NT2/D1 (cell line): ENCODE measurements at regions not wholly inside any gene's neighbourhood (a gene's known extent, or its start where the extent isn't known, plus 50 kb on each side); places are given as distances from the start of the nearest gene placed in this dataset.
A peak's percentile ranks its signal among the peaks of the same experiment; 100 is the strongest.

Experiments
- DNase-seq: peaks from one replicate; pipeline ENCODE4 v3.0.0-alpha.2; 2011; ENCODE audit warnings: low read depth, low spot score
- H3K27me3 ChIP-seq: 2 replicates; pipeline ENCODE4 v1.6.0; 2011; ENCODE audit warnings: mild to moderate bottlenecking; ENCODE audit not compliant: insufficient read length, insufficient read depth
- H3K36me3 ChIP-seq: 2 replicates; pipeline ENCODE4 v1.6.1; 2011; ENCODE audit warnings: mild to moderate bottlenecking, low read length, mixed read lengths; ENCODE audit not compliant: insufficient read depth, insufficient read length
- H3K4me1 ChIP-seq: 2 replicates; pipeline ENCODE4 v1.5.1; 2011; ENCODE audit not compliant: insufficient read depth, insufficient read length
- H3K4me3 ChIP-seq: 2 replicates; pipeline ENCODE4 v1.5.1; 2011; ENCODE audit warnings: low read depth; ENCODE audit not compliant: insufficient read length
- H3K9ac ChIP-seq: 2 replicates; pipeline ENCODE4 v1.6.0; 2011; ENCODE audit warnings: low read depth; ENCODE audit not compliant: insufficient read length
- H3K9me3 ChIP-seq: 2 replicates; pipeline ENCODE4 v1.5.1; 2011; ENCODE audit warnings: mild to moderate bottlenecking, low read length; ENCODE audit not compliant: insufficient read depth
- SUZ12 ChIP-seq: IDR thresholded peaks from 2 replicates; pipeline ENCODE4 v1.6.1; 2011; ENCODE audit not compliant: insufficient read length, insufficient read depth; ENCODE audit errors: extremely low read depth
- YY1 ChIP-seq: IDR thresholded peaks from 2 replicates; pipeline ENCODE4 v1.6.1; 2011; ENCODE audit not compliant: insufficient read length, insufficient read depth
- ZNF274 ChIP-seq: IDR thresholded peaks from 2 replicates; pipeline ENCODE4 v1.6.1; 2011; ENCODE audit warnings: mild to moderate bottlenecking, low read depth, low read length

GRCh38 chr10:81027223-81027622, 489.5 kb downstream of the SH2D4B start:
- TF ChIP-seq SUZ12: no peak
- no peak for TF ChIP-seq ZNF274
- no peak for TF ChIP-seq YY1
- Histone ChIP-seq H3K4me3 (no peak overlapping the region), H3K9ac (no peak overlapping the region), H3K27me3 (no peaks in the 10 kb centered on the region), H3K4me1 (no peaks in the 10 kb centered on the region), H3K9me3 (peaks cover 19% of the 10 kb centered on the region; the same call in 1 of the 2 replicates), H3K36me3 (no peaks in the 10 kb centered on the region)
- peak; percentile 20 for DNase-seq

- H3K9me3 ChIP-seq: peaks cover 19% of the 10 kb centered on the region; the same call in 1 of the 2 replicates
- TF ChIP-seq SUZ12: no peak
- no peak for TF ChIP-seq ZNF274
- TF ChIP-seq YY1: no peak
- no peak overlapping the region for H3K9ac ChIP-seq
- no peaks in the 10 kb centered on the region for H3K27me3 ChIP-seq
- DNase-seq: no peak
- no peaks in the 10 kb centered on the region for H3K36me3 ChIP-seq
- no peak overlapping the region for H3K4me3 ChIP-seq
- H3K4me1 ChIP-seq: no peaks in the 10 kb centered on the region
These were observed 490.0 kb downstream of the SH2D4B start for GRCh38 chr10:81027706-81028105.

DNA sequence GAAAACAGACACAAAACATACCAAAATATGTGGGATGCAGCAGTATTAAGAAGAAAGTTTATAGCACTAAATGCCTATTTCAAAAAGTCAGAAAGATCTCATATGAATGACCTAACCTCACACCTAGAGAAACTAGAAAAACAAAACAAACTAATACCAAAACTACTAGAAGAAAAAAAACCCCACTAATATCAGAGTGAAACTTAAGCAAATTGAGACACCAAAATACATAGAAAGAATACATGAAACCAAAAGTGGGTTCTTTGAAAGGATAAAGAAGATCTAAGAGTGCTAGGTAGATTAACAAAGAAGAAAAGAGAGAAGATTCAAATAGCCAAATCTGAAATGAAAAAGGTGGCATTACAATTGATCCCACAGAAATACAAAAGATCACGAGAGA, 494.1 kb downstream of the SH2D4B start:
- H3K27me3 ChIP-seq: no peaks in the 10 kb centered on the region
- TF ChIP-seq SUZ12: no peak
- TF ChIP-seq YY1: no peak
- TF ChIP-seq ZNF274: no peak
- H3K9ac ChIP-seq: no peak overlapping the region
- no peaks in the 10 kb centered on the region for H3K36me3 ChIP-seq
- no peaks in the 10 kb centered on the region for H3K4me1 ChIP-seq
- H3K4me3 ChIP-seq: no peak overlapping the region
- DNase-seq: no peak
- peaks cover 19% of the 10 kb centered on the region; the same call in 1 of the 2 replicates for H3K9me3 ChIP-seq

GRCh38 chr10:81034383-81034782, 496.7 kb downstream of the SH2D4B start:
- Histone ChIP-seq H3K9me3 (peaks cover 6% of the 10 kb centered on the region; the same call in 1 of the 2 replicates), H3K36me3 (no peaks in the 10 kb centered on the region), H3K9ac (no peak overlapping the region), H3K4me3 (no peak overlapping the region), H3K4me1 (no peaks in the 10 kb centered on the region), H3K27me3 (no peaks in the 10 kb centered on the region)
- no peak for TF ChIP-seq ZNF274
- no peak for TF ChIP-seq SUZ12
- TF ChIP-seq YY1: no peak
- no peak for DNase-seq

- H3K9me3 ChIP-seq: no peaks in the 10 kb centered on the region
- H3K4me1 ChIP-seq: no peaks in the 10 kb centered on the region
- H3K4me3 ChIP-seq: no peak overlapping the region
- no peak for DNase-seq
- no peaks in the 10 kb centered on the region for H3K36me3 ChIP-seq
- no peaks in the 10 kb centered on the region for H3K27me3 ChIP-seq
- TF ChIP-seq YY1: no peak
- TF ChIP-seq SUZ12: no peak
- TF ChIP-seq ZNF274: no peak
- H3K9ac ChIP-seq: no peak overlapping the region
These were observed 498.6 kb downstream of the SH2D4B start for GRCh38 chr10:81036257-81036656.

DNA sequence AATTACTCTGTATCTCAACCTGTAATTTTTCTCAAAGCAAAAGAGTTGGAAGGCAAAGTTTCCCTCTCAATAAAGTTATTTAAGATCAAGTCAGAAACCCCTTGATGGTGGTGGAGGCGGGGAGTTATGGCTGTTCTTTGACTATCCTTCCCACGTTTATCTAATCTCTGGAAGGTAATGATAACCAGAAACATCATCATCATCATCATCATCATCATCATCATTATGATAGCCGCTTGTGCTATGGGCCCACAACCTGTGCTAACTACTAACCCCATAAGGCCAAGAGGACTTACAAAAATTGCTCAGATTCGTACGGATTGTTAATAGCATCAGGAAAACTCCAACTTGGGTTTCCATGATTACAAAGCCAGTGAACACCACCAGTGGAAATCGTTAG, 502.3 kb downstream of the SH2D4B start:
- Histone ChIP-seq H3K9ac (no peak overlapping the region), H3K4me1 (no peaks in the 10 kb centered on the region), H3K9me3 (no peaks in the 10 kb centered on the region), H3K4me3 (no peak overlapping the region), H3K36me3 (no peaks in the 10 kb centered on the region), H3K27me3 (no peaks in the 10 kb centered on the region)
- DNase-seq: no peak
- TF ChIP-seq YY1 (no peak), ZNF274 (no peak), SUZ12 (no peak)

DNA sequence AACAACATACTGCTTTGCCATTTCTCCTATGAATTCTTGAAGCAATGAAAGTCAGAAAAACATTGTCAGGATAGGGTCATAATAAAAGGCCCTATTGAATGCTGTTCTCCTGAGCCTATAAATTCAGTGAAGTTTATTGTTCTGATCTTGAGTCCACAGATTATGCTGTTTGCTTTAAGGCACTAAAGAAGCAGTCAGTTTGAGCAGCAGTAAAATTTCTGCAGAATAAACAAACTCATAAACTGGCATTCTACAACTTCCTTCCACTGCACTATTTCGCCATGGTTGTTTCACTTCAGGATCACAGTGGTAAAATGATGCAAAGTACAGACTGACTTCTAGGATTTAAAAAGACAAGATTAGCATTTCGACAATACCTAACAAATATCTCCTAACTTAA, 503.2 kb downstream of the SH2D4B start:
- TF ChIP-seq SUZ12: no peak
- no peak for TF ChIP-seq YY1
- no peak for TF ChIP-seq ZNF274
- DNase-seq: no peak
- Histone ChIP-seq H3K36me3 (no peaks in the 10 kb centered on the region), H3K9me3 (no peaks in the 10 kb centered on the region), H3K4me3 (no peak overlapping the region), H3K4me1 (no peaks in the 10 kb centered on the region), H3K9ac (no peak overlapping the region), H3K27me3 (no peaks in the 10 kb centered on the region)
